ENCODE measurements at regions not wholly inside any gene's neighbourhood (a gene's known extent, or its start where the extent isn't known, plus 50 kb on each side); places are given as distances from the start of the nearest gene placed in this dataset.

DNA sequence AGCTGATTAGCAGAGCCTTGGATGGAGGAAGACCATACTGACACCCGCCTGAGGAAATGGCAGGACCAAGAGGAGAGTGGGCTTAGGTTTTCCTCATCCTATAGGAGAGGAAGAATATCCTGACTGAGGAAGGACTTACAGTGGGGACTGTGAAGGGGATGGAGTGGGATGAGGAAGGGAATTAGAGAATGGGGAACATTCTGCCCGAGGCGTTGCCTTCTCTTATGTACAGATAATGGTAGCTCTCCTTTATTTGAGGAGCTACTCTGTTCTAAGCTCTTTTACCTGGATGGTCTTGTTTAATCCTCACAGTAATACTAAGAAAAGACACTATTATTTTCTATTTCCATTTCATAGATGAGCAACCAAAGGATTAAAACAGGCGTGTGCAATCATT lies 56.0 kb downstream of the OLFML3 start:
- TF ChIP-seq, protein P1, sequence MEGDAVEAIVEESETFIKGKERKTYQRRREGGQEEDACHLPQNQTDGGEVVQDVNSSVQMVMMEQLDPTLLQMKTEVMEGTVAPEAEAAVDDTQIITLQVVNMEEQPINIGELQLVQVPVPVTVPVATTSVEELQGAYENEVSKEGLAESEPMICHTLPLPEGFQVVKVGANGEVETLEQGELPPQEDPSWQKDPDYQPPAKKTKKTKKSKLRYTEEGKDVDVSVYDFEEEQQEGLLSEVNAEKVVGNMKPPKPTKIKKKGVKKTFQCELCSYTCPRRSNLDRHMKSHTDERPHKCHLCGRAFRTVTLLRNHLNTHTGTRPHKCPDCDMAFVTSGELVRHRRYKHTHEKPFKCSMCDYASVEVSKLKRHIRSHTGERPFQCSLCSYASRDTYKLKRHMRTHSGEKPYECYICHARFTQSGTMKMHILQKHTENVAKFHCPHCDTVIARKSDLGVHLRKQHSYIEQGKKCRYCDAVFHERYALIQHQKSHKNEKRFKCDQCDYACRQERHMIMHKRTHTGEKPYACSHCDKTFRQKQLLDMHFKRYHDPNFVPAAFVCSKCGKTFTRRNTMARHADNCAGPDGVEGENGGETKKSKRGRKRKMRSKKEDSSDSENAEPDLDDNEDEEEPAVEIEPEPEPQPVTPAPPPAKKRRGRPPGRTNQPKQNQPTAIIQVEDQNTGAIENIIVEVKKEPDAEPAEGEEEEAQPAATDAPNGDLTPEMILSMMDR (conservative IDR thresholded peaks at IDR 0.05) = no peak
- no peak for TF ChIP-seq ZFX (IDR thresholded peaks at IDR 0.05)
